ENCODE measurements at regions not wholly inside any gene's neighbourhood (a gene's known extent, or its start where the extent isn't known, plus 50 kb on each side); places are given as distances from the start of the nearest gene placed in this dataset.

GRCh38 chr9:109599711-109600110 lies 101.6 kb upstream of the PTPN3 start:
- intact Hi-C loops (cut with DNase I) = no loop called here
- no peak overlapping the region for H3K27ac ChIP-seq (ENCODE audit: low read depth in 2 of 2, low read length in 2 of 2)
- FAIRE-seq = no peak

GRCh38 chr9:109600142-109600541 lies 102.0 kb upstream of the PTPN3 start:
- Histone ChIP-seq H3K27me3 (ENCODE audit: control insufficient read depth, insufficient read depth, low read length) (no peaks in the 10 kb centered on the region), H3K4me3 (ENCODE audit: low read length in 3 of 3) (no peak overlapping the region), H3K4me1 (ENCODE audit: control insufficient read depth in 2 of 3, insufficient read depth in 2 of 3, low read depth in 1 of 3, low read length in 3 of 3) (no peaks in the 10 kb centered on the region), H3K9ac (ENCODE audit: low read length in 3 of 3) (no peak overlapping the region), H3K27ac (ENCODE audit: low read depth in 2 of 2, low read length in 2 of 2) (no peak overlapping the region), H3K36me3 (ENCODE audit: control insufficient read depth in 2 of 3, insufficient read depth in 3 of 3, low read length in 3 of 3) (no peaks in the 10 kb centered on the region), H3K9me3 (ENCODE audit: control insufficient read depth in 2 of 3, insufficient read depth in 1 of 3, low read length in 3 of 3) (no peaks in the 10 kb centered on the region)
- FAIRE-seq (no peak), DNase-seq (no peak)
- no peak for TF ChIP-seq CTCF (IDR thresholded peaks at IDR 0.05; ENCODE audit: borderline replicate concordance, extremely low read depth, insufficient read depth)
- intact Hi-C loops (cut with DNase I) = no loop called here

More at GRCh38 chr9:109599711-109600110, 101.6 kb upstream of the PTPN3 start:
- H3K9me3 ChIP-seq (ENCODE audit: control insufficient read depth in 2 of 3, insufficient read depth in 1 of 3, low read length in 3 of 3) = no peaks in the 10 kb centered on the region
- no peak for TF ChIP-seq CTCF (IDR thresholded peaks at IDR 0.05; ENCODE audit: borderline replicate concordance, extremely low read depth, insufficient read depth)
- H3K27me3 ChIP-seq (ENCODE audit: control insufficient read depth, insufficient read depth, low read length) = no peaks in the 10 kb centered on the region
- no peaks in the 10 kb centered on the region for H3K4me1 ChIP-seq (ENCODE audit: control insufficient read depth in 2 of 3, insufficient read depth in 2 of 3, low read depth in 1 of 3, low read length in 3 of 3)
- no peaks in the 10 kb centered on the region for H3K36me3 ChIP-seq (ENCODE audit: control insufficient read depth in 2 of 3, insufficient read depth in 3 of 3, low read length in 3 of 3)
- H3K4me3 ChIP-seq (ENCODE audit: low read length in 3 of 3) = no peak overlapping the region
- no peak for DNase-seq
- no peak overlapping the region for H3K9ac ChIP-seq (ENCODE audit: low read length in 3 of 3)

GRCh38 chr9:109601181-109601580 lies 103.1 kb upstream of the PTPN3 start:
- FAIRE-seq (no peak), DNase-seq (no peak)
- H3K27me3 ChIP-seq (ENCODE audit: control insufficient read depth, insufficient read depth, low read length) = no peaks in the 10 kb centered on the region
- no peak overlapping the region for H3K27ac ChIP-seq (ENCODE audit: low read depth in 2 of 2, low read length in 2 of 2)
- intact Hi-C loops (cut with DNase I) = no loop called here
- no peaks in the 10 kb centered on the region for H3K36me3 ChIP-seq (ENCODE audit: control insufficient read depth in 2 of 3, insufficient read depth in 3 of 3, low read length in 3 of 3)
- H3K9ac ChIP-seq (ENCODE audit: low read length in 3 of 3) = no peak overlapping the region
- no peak for TF ChIP-seq CTCF (IDR thresholded peaks at IDR 0.05; ENCODE audit: borderline replicate concordance, extremely low read depth, insufficient read depth)
- H3K9me3 ChIP-seq (ENCODE audit: control insufficient read depth in 2 of 3, insufficient read depth in 1 of 3, low read length in 3 of 3) = no peaks in the 10 kb centered on the region
- H3K4me1 ChIP-seq (ENCODE audit: control insufficient read depth in 2 of 3, insufficient read depth in 2 of 3, low read depth in 1 of 3, low read length in 3 of 3) = no peaks in the 10 kb centered on the region
- H3K4me3 ChIP-seq (ENCODE audit: low read length in 3 of 3) = no peak overlapping the region

- H3K27ac ChIP-seq (ENCODE audit: low read depth in 2 of 2, low read length in 2 of 2) = no peak overlapping the region
- no peaks in the 10 kb centered on the region for H3K36me3 ChIP-seq (ENCODE audit: control insufficient read depth in 2 of 3, insufficient read depth in 3 of 3, low read length in 3 of 3)
- no peak for TF ChIP-seq CTCF (IDR thresholded peaks at IDR 0.05; ENCODE audit: borderline replicate concordance, extremely low read depth, insufficient read depth)
- H3K27me3 ChIP-seq (ENCODE audit: control insufficient read depth, insufficient read depth, low read length) = no peaks in the 10 kb centered on the region
- H3K9ac ChIP-seq (ENCODE audit: low read length in 3 of 3) = no peak overlapping the region
- H3K9me3 ChIP-seq (ENCODE audit: control insufficient read depth in 2 of 3, insufficient read depth in 1 of 3, low read length in 3 of 3) = no peaks in the 10 kb centered on the region
- no peak for DNase-seq
- no peak overlapping the region for H3K4me3 ChIP-seq (ENCODE audit: low read length in 3 of 3)
- no peaks in the 10 kb centered on the region for H3K4me1 ChIP-seq (ENCODE audit: control insufficient read depth in 2 of 3, insufficient read depth in 2 of 3, low read depth in 1 of 3, low read length in 3 of 3)
- no peak for FAIRE-seq
- intact Hi-C loops (cut with DNase I) = no loop called here
Measured at GRCh38 chr9:109602987-109603386, 104.9 kb upstream of the PTPN3 start.

All from kidney (tissue), 13 donors.